ENCODE measurements at regions not wholly inside any gene's neighbourhood (a gene's known extent, or its start where the extent isn't known, plus 50 kb on each side); places are given as distances from the start of the nearest gene placed in this dataset.

- no peak for DNase-seq
These were observed 166.7 kb upstream of the SYT1 start for GRCh38 chr12:78697817-78698415.

DNA sequence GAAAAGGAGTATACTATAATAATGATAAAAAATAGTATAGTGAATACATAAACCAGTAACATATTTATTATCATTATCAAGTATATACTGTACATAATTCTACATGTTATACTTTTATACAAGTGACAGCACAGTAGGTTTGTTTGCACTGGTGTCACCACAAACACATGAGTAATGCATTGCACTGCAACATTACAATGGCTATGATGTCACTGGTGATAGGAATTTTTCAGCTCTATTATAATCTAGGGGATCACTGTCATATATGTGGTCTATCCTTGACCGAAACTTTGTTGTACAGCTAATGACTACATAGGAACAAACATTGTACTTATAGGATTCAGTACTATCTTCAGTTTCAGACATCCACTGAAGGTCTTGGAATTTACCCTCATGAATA, 165.8 kb upstream of the SYT1 start:
- no peak for DNase-seq

- DNase-seq, result no peak
These were observed 164.0 kb upstream of the SYT1 start for GRCh38 chr12:78700565-78700964.

GRCh38 chr12:78703820-78704525, 160.6 kb upstream of the SYT1 start:
- no peak for DNase-seq

DNA sequence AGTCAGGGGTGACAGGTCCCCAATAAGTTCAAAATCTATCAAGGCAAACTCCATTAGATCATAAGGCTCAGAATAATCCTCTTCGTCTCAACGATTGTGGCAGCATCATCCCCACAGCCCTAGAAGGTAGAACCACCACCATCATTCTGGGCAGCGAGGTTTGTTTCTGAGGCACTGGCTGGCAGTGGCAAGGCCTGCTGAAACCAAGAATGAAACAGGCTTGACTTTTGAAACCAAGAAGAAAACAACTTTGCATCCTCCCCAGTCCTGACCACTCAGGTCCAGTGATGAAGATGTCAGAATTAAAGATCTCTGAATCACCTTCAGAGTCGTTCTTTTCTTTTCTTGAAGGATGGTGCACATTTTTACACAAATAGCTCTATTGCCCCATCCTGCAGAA, 152.6 kb upstream of the SYT1 start:
- DNase-seq, result no peak

DNA sequence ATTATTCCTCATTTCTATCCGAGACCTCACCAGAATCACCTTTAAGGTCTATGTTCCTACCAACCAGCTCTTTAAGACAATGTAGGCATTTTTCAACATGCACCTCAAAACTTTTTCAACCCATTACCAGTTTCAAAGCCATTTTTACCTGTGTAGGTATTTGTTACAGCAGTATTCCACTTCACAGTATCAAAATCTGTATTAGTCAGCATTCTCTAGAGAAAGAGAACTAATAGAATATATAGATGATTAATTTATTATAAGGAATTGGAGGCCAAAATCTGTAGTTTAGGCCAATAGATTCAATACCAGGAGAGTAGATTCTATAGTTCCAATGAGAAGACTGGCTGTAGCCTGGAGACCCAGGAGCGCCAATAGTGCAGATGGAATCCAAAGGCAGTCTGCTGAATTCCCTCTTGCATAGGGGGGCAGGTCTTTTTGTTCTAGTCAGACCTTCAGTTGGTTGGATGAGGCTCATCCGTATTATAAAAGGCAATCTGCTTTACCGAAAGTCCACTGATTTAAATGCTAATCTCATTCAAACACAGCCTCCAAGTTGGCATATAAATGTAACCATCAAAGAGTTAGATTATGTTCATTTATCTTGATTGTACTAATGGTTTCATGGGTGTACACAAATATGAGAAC, 151.6 kb upstream of the SYT1 start:
- DNase-seq, result no peak

- DNase-seq, result no peak
These were observed 144.9 kb upstream of the SYT1 start for GRCh38 chr12:78719721-78720120.

GRCh38 chr12:78721906-78722305, 142.7 kb upstream of the SYT1 start:
- no peak for DNase-seq

DNA sequence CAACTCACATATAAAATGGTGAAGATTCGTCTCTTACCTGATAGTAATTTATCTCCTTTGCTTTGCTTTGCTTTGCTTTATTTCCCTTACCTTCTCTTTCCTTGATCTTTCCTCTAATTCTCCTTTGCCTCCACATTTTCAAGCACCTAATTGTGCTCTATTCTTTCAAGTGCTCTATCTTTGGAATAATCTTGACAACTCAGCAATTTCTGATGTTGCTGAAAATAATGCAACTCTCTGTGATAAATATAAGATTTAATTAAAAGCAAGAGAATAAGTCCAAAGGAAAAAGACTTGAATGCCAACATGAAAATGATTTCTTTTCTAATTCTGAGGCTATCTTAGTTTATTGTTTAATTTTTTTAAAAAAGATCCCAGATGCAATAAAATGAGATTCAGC, 139.5 kb upstream of the SYT1 start:
- DNase-seq, result no peak

GRCh38 chr12:78725951-78726580, 138.5 kb upstream of the SYT1 start:
- DNase-seq, result no peak

- no peak for DNase-seq
These were observed 137.7 kb upstream of the SYT1 start for GRCh38 chr12:78726854-78727253.

DNA sequence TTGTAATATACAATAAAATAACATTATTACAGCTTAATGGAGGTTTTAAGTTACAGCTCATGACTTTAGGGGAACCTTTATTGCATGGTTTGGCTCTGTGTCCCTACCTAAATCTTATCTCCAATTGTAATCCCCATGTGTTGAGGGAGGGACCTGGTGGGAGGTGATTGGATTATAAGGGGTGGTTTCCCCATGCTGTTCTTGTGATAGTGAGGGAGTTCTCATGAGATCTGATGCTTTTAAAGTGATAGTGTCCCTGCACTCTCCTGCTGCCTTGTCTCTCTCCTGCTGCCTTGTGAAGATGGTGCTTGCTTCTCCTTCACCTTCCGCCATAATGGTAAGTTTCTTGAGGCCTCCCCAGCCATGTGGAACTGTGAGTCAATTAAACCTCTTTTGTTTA, 132.1 kb upstream of the SYT1 start:
- no peak for DNase-seq

GRCh38 chr12:78739653-78740052, 124.9 kb upstream of the SYT1 start:
- DNase-seq, result no peak

- DNase-seq, result no peak
These were observed 118.6 kb upstream of the SYT1 start for GRCh38 chr12:78746001-78746400.

- no peak for DNase-seq
These were observed 111.5 kb upstream of the SYT1 start for GRCh38 chr12:78753058-78753457.

DNA sequence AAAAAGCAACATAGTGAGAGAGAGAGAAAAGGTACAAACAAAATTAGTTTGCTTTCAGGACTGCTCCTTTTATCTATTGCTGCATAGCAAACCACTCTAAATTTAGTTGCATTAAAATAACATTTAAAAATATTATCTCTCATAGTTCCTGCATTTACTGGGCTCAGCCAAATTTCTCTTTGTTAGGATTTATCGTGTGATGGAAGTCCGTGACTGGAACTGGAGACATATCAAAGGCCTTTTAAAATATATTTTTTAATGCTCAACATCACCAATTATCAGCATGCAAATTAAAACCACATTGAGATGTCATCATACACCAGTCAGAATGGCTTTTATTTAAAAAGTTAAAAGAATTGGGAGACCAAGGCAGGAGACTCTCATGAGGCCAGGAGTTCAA, 107.6 kb upstream of the SYT1 start:
- DNase-seq, result no peak

- no peak for DNase-seq
These were observed 105.2 kb upstream of the SYT1 start for GRCh38 chr12:78759367-78759766.

DNA sequence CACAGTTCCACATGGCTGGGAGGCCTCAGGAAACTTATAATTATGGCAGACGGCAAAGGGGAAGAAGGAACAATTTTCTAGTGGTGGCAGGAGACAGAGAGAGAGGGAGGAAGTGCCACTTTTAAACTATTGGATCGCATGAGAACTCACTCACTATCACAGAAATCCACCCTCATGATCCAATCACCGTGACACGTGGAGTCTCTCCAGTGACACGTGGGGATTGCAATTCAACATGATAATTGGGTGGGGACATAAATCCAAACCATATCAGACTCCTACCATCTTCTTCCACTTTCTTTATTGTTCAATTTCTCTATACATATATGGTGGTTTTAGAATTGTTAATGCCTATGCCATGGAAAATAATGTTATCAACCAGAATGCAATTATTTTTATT, 103.7 kb upstream of the SYT1 start:
- no peak for DNase-seq

DNA sequence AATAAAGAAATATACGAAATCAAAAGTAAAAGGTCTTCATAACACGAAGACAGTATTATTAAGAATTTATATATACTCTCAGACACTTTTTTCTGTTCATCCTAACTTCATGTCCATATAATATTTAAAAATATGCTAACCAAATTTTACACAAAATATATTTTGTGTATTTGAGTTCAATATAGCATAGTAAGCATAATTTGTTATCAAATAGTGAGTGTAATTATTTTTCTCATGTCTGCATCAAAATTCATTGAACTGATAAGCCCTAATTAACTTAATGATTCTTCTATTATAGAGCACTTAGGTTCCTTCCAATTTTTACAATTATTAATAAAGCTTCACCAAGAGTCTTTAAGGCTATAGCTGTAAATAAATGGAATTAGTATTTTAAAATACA, 99.7 kb upstream of the SYT1 start:
- DNase-seq, result no peak

GRCh38 chr12:78767264-78767981, 97.2 kb upstream of the SYT1 start:
- no peak for DNase-seq

DNA sequence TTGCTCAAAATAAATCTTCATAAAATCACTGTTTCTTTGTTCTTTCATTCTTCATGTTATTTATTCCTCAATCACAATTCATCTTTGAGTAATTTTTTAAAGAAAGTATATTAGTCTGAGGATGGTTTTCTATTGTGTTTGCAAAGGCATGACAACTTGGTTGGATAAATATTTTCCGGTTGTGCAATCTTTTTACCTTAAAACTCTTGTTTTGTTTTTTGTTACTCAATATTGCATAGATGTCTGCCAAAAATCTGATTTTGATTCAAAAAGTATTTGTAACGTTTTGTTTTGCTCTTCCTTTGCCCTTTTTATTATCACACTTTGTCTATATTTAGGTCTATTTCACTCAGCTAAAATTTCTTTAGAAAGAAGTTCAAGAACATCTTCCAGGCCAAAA, 86.2 kb upstream of the SYT1 start:
- DNase-seq, result no peak

DNA sequence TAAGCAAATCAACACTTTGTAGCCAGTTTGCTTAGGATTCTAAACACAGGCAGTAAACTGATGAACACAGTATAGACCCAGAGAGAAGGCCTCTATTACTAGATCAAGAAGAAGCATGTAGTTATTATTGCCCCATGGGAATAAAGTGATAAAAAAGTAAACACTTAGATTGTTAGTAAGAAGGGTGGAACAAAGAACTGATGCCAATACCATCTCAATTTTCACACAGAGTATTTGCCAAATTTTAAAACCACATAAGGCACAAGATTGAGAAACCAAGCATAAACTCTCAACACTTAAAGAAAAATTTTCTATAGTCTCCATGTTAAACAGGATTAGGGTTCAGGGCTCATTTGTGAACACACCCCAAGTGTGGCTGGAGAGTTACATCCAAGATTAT, 77.0 kb upstream of the SYT1 start:
- DNase-seq, result no peak
